ENCODE measurements at regions not wholly inside any gene's neighbourhood (a gene's known extent, or its start where the extent isn't known, plus 50 kb on each side); places are given as distances from the start of the nearest gene placed in this dataset.
"Not testable (repeated sequence)": the region's sequence is repeated elsewhere in the genome, so short reads cannot be mapped to it uniquely, and the experiment has no call there.

DNA sequence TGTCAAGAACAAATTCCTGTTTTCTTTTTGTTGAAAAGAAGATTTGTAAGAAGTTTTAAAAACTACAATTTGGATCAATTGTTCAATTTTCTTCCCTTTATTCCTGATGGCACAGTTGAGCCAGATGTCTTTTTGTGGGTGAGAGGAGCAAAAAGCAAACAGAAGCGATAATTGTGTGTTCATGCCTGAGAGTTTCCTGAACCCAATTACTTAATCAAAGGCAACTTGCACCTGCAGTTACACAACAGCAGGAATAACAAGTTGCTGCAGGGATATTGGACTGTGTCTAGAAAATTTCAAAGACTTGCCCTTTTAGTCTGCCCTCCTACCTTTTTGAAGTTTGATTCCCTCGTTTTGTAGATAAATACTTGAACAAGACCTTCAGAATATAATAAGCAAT, 383.6 kb downstream of the DSEL start:
- no peak for DNase-seq
- Histone ChIP-seq H3K36me3 (no peaks in the 10 kb centered on the region), H3K27ac (no peak overlapping the region), H3K27me3 (no peaks in the 10 kb centered on the region), H3K4me3 (no peak overlapping the region), H3K9me3 (no peaks in the 10 kb centered on the region), H3K4me1 (no peaks in the 10 kb centered on the region)
- ATAC-seq (ENCODE audit: low FRiP score in 2 of 2): no peak
- no peak for TF ChIP-seq POLR2A (IDR thresholded peaks at IDR 0.05)
- TF ChIP-seq EP300 (IDR thresholded peaks at IDR 0.05): no peak
- TF ChIP-seq POLR2AphosphoS5 (IDR thresholded peaks at IDR 0.05): no peak
- TF ChIP-seq, protein P1, sequence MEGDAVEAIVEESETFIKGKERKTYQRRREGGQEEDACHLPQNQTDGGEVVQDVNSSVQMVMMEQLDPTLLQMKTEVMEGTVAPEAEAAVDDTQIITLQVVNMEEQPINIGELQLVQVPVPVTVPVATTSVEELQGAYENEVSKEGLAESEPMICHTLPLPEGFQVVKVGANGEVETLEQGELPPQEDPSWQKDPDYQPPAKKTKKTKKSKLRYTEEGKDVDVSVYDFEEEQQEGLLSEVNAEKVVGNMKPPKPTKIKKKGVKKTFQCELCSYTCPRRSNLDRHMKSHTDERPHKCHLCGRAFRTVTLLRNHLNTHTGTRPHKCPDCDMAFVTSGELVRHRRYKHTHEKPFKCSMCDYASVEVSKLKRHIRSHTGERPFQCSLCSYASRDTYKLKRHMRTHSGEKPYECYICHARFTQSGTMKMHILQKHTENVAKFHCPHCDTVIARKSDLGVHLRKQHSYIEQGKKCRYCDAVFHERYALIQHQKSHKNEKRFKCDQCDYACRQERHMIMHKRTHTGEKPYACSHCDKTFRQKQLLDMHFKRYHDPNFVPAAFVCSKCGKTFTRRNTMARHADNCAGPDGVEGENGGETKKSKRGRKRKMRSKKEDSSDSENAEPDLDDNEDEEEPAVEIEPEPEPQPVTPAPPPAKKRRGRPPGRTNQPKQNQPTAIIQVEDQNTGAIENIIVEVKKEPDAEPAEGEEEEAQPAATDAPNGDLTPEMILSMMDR (IDR thresholded peaks at IDR 0.05): no peak
- 11 to 51% methylated on average over 2 of the region's 2 CpGs for WGBS, 2 donors

- Histone ChIP-seq H3K9me3 (no peaks in the 10 kb centered on the region), H3K36me3 (no peaks in the 10 kb centered on the region), H3K27me3 (no peaks in the 10 kb centered on the region), H3K27ac (no peak overlapping the region), H3K4me1 (no peaks in the 10 kb centered on the region), H3K4me3 (no peak overlapping the region)
- ATAC-seq (ENCODE audit: low FRiP score in 2 of 2) (no peak), DNase-seq (no peak)
- TF ChIP-seq EP300 (IDR thresholded peaks at IDR 0.05) (no peak), POLR2A (IDR thresholded peaks at IDR 0.05) (no peak), POLR2AphosphoS5 (IDR thresholded peaks at IDR 0.05) (no peak)
- TF ChIP-seq, protein P1 (IDR thresholded peaks at IDR 0.05): no peak
- WGBS, 2 donors: 79 to 83% methylated on average over 1 of the region's 1 CpG
Measured at GRCh38 chr18:67131498-67131897, 385.0 kb downstream of the DSEL start.

- H3K4me1 ChIP-seq, H3K27ac ChIP-seq: not testable (repeated sequence)
- 100% methylated on average over 6 to 9 of the region's 32 CpGs for WGBS, 2 donors
Measured at GRCh38 chr18:67126751-67127150, 389.8 kb downstream of the DSEL start.

DNA sequence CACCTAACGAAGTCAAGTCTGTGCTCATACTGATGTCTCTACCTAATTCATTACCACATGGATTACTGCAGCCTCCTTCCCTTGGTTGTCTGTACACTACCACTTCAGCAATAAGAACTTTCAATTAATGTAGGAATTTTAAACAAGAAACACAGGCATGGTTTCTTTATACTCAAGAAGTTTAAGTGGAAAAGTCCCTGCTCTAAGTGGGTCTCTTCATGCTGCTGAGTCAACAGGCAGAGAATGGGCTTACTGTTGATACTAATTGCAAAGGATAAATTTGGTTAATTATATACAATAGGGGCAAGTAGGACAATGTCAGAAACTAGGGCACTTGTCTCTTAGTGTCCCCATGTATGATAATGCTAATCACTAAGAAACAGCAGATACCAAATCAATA, 392.6 kb downstream of the DSEL start:
- no peaks in the 10 kb centered on the region for H3K9me3 ChIP-seq
- TF ChIP-seq EP300 (IDR thresholded peaks at IDR 0.05) (no peak), POLR2A (IDR thresholded peaks at IDR 0.05) (no peak), POLR2AphosphoS5 (IDR thresholded peaks at IDR 0.05) (no peak)
- TF ChIP-seq, protein P1 (IDR thresholded peaks at IDR 0.05): no peak
- peaks cover 0 to 5% (median 0%) of the 10 kb centered on the region in 4 donors for H3K4me1 ChIP-seq
- no peaks in the 10 kb centered on the region for H3K36me3 ChIP-seq
- ATAC-seq (ENCODE audit: low FRiP score in 2 of 2) (no peak), DNase-seq (no peak)
- H3K4me3 ChIP-seq: no peak overlapping the region
- 71 to 82% methylated on average over 1 of the region's 1 CpG for WGBS, 2 donors
- H3K27me3 ChIP-seq: no peaks in the 10 kb centered on the region
- no peak overlapping the region for H3K27ac ChIP-seq

More at GRCh38 chr18:67126751-67127150, 389.8 kb downstream of the DSEL start:
- not testable (repeated sequence) for H3K27me3 ChIP-seq; ATAC-seq (ENCODE audit: low FRiP score in 2 of 2); H3K9me3 ChIP-seq; H3K36me3 ChIP-seq; H3K4me3 ChIP-seq
- peak in 1 of 2 donors; percentile 50 for DNase-seq

DNA sequence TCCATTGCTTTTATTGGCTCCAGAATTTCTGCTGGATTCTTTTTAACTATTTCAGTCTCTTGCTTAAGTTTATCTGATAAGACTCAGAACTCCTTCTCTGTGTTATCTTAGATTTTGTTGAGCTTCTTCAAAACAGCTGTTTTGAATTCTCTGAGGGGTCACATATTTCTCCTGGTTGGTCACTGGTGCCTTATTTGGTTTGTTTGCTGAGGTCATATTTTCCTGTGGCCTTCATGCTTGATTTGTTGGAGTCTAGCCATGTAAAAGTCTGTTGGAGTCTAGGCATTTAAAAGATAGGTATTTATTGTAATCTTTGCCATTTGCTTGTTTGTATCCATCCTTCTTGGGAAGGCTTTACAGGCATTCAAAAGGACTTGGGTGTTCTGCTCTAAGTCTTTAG, 398.7 kb downstream of the DSEL start:
- H3K9me3 ChIP-seq: no peaks in the 10 kb centered on the region
- no peak overlapping the region for H3K4me3 ChIP-seq
- no peaks in the 10 kb centered on the region for H3K36me3 ChIP-seq
- TF ChIP-seq EP300 (IDR thresholded peaks at IDR 0.05): no peak
- H3K4me1 ChIP-seq: no peaks in the 10 kb centered on the region
- H3K27me3 ChIP-seq: no peaks in the 10 kb centered on the region
- H3K27ac ChIP-seq: no peak overlapping the region
- DNase-seq: no peak
- ATAC-seq (ENCODE audit: low FRiP score in 2 of 2): no peak

GRCh38 chr18:67109535-67109934, 407.0 kb downstream of the DSEL start:
- Histone ChIP-seq H3K4me3 (no peak overlapping the region), H3K36me3 (no peaks in the 10 kb centered on the region), H3K27ac (no peak overlapping the region), H3K9me3 (no peaks in the 10 kb centered on the region), H3K27me3 (no peaks in the 10 kb centered on the region), H3K4me1 (no peaks in the 10 kb centered on the region)
- WGBS, 2 donors: 79 to 81% methylated on average over 1 of the region's 1 CpG
- no peak for ATAC-seq (ENCODE audit: low FRiP score in 2 of 2)
- no peak for DNase-seq
- no peak for TF ChIP-seq EP300 (IDR thresholded peaks at IDR 0.05)
- TF ChIP-seq, protein P1 (IDR thresholded peaks at IDR 0.05): no peak
- no peak for TF ChIP-seq POLR2A (IDR thresholded peaks at IDR 0.05)
- TF ChIP-seq POLR2AphosphoS5 (IDR thresholded peaks at IDR 0.05): no peak
